Stimulated activated CD4-positive, alpha-beta T cell treated with anti-CD3 and anti-CD28 coated beads, Interleukin-1b, Interleukin-23, amount 100 ng/mL, for 24 hours (primary cell): ENCODE measurements at regions not wholly inside any gene's neighbourhood (a gene's known extent, or its start where the extent isn't known, plus 50 kb on each side); places are given as distances from the start of the nearest gene placed in this dataset.

Source experiments
- DNase-seq, 4 experiments: peaks; one replicate each; pipeline ENCODE4 v3.0.0-alpha.2; 2020; ENCODE audit warnings: low read depth in 4 of 4, low spot score in 1 of 4

DNA sequence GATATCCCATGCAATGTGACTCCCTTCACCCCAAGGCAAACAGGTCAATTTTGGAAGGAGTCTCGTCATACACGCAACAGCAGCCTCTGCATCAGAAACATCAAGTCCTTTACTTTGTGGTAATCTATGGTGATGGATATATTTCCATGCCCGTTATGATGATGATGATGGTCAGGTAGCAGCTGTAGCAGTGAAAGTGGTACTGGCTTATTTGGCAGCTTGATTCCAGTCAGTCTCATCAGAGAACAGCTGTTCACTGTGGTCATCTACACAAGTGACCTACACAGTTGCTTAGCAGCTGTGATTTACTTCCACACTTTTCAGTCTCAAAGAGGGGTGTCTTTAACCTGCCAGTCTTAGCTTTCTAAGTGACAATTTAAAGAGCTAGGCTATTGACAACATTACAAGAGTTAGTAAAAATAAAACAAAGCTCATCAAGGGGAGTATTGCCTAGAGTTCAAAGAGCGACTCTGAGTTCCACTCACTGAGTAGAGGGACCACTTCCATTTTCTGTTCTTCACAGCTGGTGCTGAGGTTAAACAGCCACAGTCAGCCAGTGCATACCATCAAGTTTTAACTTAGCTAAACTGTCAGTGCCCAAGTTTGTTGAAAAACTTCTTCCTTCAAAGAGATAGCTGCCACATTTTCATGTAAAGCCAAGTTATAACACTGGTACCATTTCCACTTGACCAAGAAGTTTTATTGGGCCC lies 587.4 kb upstream of the KCNMB2 start:
- no peak for DNase-seq

DNA sequence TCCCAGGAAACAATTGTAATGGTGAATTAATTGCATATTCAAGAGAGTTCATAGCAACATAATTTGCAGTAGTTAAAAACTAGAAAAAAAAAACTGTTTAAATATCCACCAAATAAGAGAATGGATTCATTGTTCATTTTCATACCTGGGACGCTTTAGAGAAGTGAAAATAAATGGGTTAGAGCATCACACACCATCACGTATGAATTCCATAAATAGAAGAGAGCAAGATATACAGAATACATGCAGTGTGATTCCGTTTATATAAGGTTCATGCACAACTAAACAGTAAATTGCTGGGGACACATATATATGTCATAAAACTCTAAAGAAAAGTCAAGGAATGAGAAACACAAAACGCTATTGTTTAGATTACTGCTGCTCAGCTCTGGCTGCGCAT lies 577.0 kb upstream of the KCNMB2 start:
- no peak for DNase-seq

GRCh38 chr3:177960014-177960413 lies 576.2 kb upstream of the KCNMB2 start:
- DNase-seq: no peak

DNA sequence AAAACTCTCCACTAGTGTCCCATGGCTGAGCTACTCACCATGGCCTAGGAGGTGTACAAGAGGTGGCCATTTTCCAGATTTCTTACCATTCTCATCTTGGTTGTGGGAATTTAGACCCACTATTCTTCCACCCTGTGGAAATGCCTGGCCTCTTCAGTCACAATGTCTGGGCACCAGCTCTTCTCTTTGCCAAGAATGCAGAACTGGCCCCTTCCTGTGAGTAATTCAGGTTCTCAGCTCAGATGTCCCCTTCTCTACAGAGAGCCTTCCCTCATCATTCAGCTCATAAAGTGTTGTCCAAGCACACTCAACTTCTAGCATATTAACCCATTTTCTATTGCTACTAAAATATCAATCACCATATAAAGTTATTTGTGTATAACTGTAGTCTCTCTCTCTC lies 575.5 kb upstream of the KCNMB2 start:
- DNase-seq: no peak

DNA sequence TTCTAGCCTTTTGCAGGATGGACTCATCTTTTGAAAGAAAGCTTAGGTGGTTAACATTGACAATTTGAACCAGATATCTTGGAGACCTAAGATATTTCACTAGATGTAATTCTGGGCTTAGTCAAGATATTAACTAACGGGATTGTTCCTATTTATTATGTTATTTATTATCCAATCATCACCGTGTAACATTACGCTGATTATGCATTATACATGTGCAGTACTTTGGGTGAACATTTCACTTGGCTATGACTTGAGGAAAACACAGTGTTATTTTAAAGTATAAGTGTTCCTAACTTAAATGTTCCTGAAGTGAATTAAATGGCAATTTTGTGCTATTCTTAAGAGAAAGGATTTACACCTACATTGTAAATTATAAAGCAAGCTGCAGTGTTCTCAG lies 574.5 kb upstream of the KCNMB2 start:
- no peak for DNase-seq

GRCh38 chr3:177966493-177966892 lies 569.7 kb upstream of the KCNMB2 start:
- no peak for DNase-seq

DNA sequence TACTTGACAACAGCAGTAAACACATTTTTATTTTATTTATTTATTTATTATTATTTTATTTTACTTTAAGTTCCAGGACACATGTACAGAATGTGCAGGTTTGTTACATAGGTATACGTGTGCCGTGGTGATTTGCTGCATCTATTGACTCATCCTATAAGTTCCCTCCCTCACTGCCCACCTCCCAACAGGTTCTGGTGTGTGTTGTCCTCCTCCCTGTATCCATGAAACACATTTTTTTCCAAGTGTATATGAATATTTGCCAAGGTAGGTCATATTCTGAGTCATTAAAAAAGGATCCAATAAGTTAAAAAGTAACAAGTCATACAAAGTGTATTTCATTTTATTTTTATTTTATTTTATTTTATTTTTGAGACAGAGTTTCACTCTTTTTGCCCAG lies 567.3 kb upstream of the KCNMB2 start:
- no peak for DNase-seq

GRCh38 chr3:177973241-177973840 lies 562.9 kb upstream of the KCNMB2 start:
- no peak for DNase-seq

GRCh38 chr3:177976241-177976640 lies 560.0 kb upstream of the KCNMB2 start:
- DNase-seq: no peak

- DNase-seq: no peak
Measured at GRCh38 chr3:177976866-177977265, 559.4 kb upstream of the KCNMB2 start.

GRCh38 chr3:177977381-177978158 lies 558.7 kb upstream of the KCNMB2 start:
- no peak for DNase-seq

- DNase-seq: no peak
Measured at GRCh38 chr3:177978946-177979345, 557.3 kb upstream of the KCNMB2 start.

DNA sequence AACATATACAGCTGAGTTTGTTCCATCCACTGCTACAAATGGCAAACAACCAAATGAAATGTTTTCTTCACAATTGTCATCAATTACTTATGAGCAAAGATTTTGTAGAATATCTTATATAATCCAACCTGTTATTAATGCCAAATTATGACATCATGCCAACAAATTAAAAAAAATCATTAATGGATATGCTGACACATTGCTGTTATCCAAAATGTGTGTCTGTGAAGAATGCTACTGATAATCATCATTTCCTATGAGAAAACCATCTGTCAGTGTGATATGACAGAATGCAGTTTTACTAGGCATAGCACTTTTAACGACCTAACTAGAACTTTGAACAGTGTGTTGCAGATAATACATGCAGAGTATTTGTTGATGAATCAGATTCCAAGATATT lies 556.5 kb upstream of the KCNMB2 start:
- DNase-seq: no peak

- DNase-seq: no peak
Measured at GRCh38 chr3:177981576-177981975, 554.7 kb upstream of the KCNMB2 start.

GRCh38 chr3:177982034-177982433 lies 554.2 kb upstream of the KCNMB2 start:
- DNase-seq: no peak

GRCh38 chr3:177983320-177983719 lies 552.9 kb upstream of the KCNMB2 start:
- no peak for DNase-seq

- no peak for DNase-seq
Measured at GRCh38 chr3:177992993-177993970, 543.0 kb upstream of the KCNMB2 start.

DNA sequence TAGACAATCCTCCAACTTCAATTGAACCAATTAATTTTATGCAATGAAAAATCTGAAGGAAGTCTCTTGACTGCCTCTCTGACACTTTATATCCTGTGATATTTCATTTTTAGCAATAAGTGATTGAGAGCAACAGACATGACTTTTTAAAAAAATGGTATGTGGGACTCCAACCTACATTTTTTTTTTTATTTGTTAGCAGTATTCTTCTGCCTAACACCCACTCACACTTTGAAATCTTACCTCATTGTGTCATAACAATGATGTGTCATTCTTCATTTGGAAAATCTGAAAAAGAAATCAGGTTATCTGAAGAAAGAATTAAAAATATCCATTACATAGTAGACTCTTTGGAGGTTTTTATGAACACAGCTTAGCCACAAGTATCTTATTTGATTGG lies 541.3 kb upstream of the KCNMB2 start:
- DNase-seq: no peak

- DNase-seq: no peak
Measured at GRCh38 chr3:177995381-177996085, 540.7 kb upstream of the KCNMB2 start.

DNA sequence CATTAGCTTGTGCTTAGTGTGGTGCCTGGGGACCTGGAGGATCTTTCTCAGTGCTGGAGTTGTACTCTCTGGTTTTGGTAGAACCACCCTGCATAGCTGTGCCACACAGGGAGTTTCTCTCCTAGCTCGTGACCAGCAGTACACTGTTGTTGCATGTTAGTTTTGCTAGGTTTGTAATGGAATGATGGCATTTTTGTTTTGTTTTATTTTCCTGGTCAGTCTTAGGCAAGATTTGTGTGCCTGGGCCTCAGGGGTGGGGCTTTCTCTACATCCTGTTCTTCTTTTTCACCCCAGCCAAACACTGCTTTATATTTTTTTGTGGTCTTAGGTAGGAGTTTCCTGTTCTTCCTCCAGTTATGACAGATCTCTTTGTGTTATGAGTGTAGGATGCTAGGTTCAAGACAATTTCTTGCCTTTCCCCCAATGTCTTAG lies 534.5 kb upstream of the KCNMB2 start:
- no peak for DNase-seq
